ENCODE measurements at regions not wholly inside any gene's neighbourhood (a gene's known extent, or its start where the extent isn't known, plus 50 kb on each side); places are given as distances from the start of the nearest gene placed in this dataset.
A peak's percentile ranks its signal among the peaks of the same experiment; 100 is the strongest.

DNA sequence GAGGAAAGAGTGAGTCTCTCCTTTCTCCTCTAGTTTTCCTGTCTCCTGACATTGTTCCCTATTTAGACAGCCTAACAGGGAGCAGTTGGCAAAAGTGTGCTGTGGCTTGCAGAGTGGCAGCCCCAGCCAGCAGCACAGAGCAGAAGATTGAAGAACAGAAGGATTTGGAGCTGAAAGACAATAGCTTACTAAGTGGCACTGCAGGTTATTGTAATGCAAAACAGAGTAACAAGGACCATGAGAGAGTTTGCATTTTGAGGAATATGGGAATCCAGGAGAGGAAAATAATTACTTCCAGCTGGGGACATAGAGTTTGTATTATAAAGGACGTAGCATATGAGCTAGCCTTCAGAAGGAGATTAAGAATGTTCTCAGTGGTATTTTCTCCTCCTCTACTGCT is 342.4 kb downstream of the AKAIN1 start:
- Histone ChIP-seq H3K27ac (ENCODE audit: low read depth, low read length) (peak overlapping the region; percentile 44; the same call in 1 of the 2 replicates), H3K4me3 (ENCODE audit: low read depth, low read length) (no peak overlapping the region), H3K36me3 (ENCODE audit: control insufficient read depth, insufficient read depth, low read length) (no peaks in the 10 kb centered on the region), H3K4me1 (ENCODE audit: control insufficient read depth, insufficient read depth, low read length) (peaks cover 30% of the 10 kb centered on the region), H3K9ac (ENCODE audit: low read length) (no peak overlapping the region), H3K9me3 (ENCODE audit: control insufficient read depth, insufficient read depth, low read depth, low read length) (no peaks in the 10 kb centered on the region; the same call in 1 of the 2 replicates), H3K27me3 (ENCODE audit: control insufficient read depth, insufficient read depth, low read length) (no peaks in the 10 kb centered on the region)

DNA sequence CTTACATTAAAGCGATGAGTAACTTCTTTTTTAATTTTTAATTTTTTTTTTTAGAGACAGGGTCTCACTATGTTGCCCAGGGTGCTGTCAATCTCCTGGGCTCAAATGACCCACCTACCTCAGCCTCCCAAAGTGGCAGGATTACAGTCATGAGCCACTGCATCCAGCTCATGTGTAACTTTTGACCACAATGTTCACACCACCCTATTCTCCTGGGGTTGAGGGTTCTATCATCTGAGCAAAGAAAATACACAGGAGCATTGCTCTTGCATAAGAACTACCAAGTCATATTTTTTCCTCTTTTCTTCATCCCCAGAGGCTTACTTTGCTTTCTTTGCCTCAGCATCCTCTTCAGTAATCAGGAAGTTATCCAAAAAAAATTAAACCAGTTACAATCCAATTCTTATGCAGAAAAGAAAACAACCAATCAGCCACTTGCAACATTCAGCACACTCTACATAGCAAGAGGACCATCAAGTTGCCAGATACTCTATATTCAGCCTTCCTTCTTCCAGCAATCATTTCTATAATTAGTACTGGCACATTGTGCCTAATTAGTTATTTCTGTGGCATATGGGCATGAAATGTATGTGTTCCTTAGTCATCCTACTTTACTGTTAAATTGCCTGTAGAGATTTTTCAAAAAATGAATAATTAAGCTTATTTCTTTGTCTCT is 345.6 kb downstream of the AKAIN1 start:
- H3K36me3 ChIP-seq (ENCODE audit: control insufficient read depth, insufficient read depth, low read length), result no peaks in the 10 kb centered on the region
- H3K9ac ChIP-seq (ENCODE audit: low read length), result no peak overlapping the region
- H3K27me3 ChIP-seq (ENCODE audit: control insufficient read depth, insufficient read depth, low read length), result no peaks in the 10 kb centered on the region
- no peaks in the 10 kb centered on the region for H3K9me3 ChIP-seq (ENCODE audit: control insufficient read depth, insufficient read depth, low read depth, low read length)
- H3K4me1 ChIP-seq (ENCODE audit: control insufficient read depth, insufficient read depth, low read length), result peaks cover 30% of the 10 kb centered on the region
- H3K4me3 ChIP-seq (ENCODE audit: low read depth, low read length), result no peak overlapping the region
- no peak overlapping the region for H3K27ac ChIP-seq (ENCODE audit: low read depth, low read length)

GRCh38 chr18:4847056-4847455 is 350.0 kb downstream of the AKAIN1 start:
- Histone ChIP-seq H3K27ac (ENCODE audit: low read depth, low read length) (no peak overlapping the region), H3K9me3 (ENCODE audit: control insufficient read depth, insufficient read depth, low read depth, low read length) (no peaks in the 10 kb centered on the region), H3K36me3 (ENCODE audit: control insufficient read depth, insufficient read depth, low read length) (no peaks in the 10 kb centered on the region), H3K27me3 (ENCODE audit: control insufficient read depth, insufficient read depth, low read length) (no peaks in the 10 kb centered on the region), H3K4me1 (ENCODE audit: control insufficient read depth, insufficient read depth, low read length) (no peaks in the 10 kb centered on the region), H3K9ac (ENCODE audit: low read length) (no peak overlapping the region), H3K4me3 (ENCODE audit: low read depth, low read length) (no peak overlapping the region)

DNA sequence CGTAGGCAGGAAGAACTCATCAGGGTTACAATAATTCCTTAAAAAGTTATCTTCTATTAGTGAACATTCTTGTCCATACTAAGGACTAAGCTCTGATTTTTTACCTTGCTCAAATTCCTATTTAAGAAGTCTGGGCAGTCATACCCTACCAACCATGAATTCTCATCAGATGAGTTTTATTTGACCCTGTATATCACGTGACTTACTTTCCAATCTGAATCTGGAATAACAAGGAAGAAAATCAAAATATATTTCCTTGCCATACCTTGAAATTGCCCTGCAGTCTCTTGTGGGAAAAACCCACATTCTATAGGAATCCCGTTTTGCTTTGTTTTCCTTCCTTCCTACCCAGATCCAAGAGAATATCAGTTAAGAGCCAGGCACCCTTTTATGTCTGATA is 352.7 kb downstream of the AKAIN1 start:
- H3K9ac ChIP-seq (ENCODE audit: low read length), result no peak overlapping the region
- no peaks in the 10 kb centered on the region for H3K27me3 ChIP-seq (ENCODE audit: control insufficient read depth, insufficient read depth, low read length)
- no peaks in the 10 kb centered on the region for H3K36me3 ChIP-seq (ENCODE audit: control insufficient read depth, insufficient read depth, low read length)
- peaks cover 4% of the 10 kb centered on the region for H3K4me1 ChIP-seq (ENCODE audit: control insufficient read depth, insufficient read depth, low read length)
- no peak overlapping the region for H3K4me3 ChIP-seq (ENCODE audit: low read depth, low read length)
- H3K9me3 ChIP-seq (ENCODE audit: control insufficient read depth, insufficient read depth, low read depth, low read length), result no peaks in the 10 kb centered on the region
- no peak overlapping the region for H3K27ac ChIP-seq (ENCODE audit: low read depth, low read length)

- Histone ChIP-seq H3K36me3 (ENCODE audit: control insufficient read depth, insufficient read depth, low read length) (no peaks in the 10 kb centered on the region), H3K4me1 (ENCODE audit: control insufficient read depth, insufficient read depth, low read length) (peaks cover 5% of the 10 kb centered on the region), H3K9me3 (ENCODE audit: control insufficient read depth, insufficient read depth, low read depth, low read length) (no peaks in the 10 kb centered on the region), H3K4me3 (ENCODE audit: low read depth, low read length) (no peak overlapping the region), H3K9ac (ENCODE audit: low read length) (no peak overlapping the region), H3K27me3 (ENCODE audit: control insufficient read depth, insufficient read depth, low read length) (no peaks in the 10 kb centered on the region), H3K27ac (ENCODE audit: low read depth, low read length) (no peak overlapping the region)
Measured at GRCh38 chr18:4843771-4844170, 353.3 kb downstream of the AKAIN1 start.

DNA sequence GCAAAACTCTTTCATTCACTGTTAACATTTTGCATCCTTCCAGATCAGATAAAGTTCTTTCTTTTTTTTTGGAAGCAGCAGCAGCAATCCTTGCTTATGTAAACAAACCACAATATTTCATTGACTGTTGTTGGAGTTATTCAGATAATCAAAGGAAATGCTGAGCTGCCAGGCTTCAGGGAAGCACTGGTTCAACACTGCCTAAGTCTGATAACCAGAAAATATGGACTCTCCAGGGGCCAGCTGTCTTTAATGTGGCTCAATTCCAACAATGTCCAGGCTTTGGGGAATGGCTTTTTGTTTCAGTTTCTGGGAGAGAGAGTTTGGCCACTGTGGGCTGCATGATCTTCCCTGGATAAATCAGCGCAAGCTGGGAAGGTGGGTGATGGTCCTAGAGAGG is 354.3 kb downstream of the AKAIN1 start:
- Histone ChIP-seq H3K9ac (ENCODE audit: low read length) (no peak overlapping the region), H3K36me3 (ENCODE audit: control insufficient read depth, insufficient read depth, low read length) (no peaks in the 10 kb centered on the region), H3K4me3 (ENCODE audit: low read depth, low read length) (no peak overlapping the region), H3K27me3 (ENCODE audit: control insufficient read depth, insufficient read depth, low read length) (no peaks in the 10 kb centered on the region), H3K9me3 (ENCODE audit: control insufficient read depth, insufficient read depth, low read depth, low read length) (no peaks in the 10 kb centered on the region), H3K27ac (ENCODE audit: low read depth, low read length) (no peak overlapping the region), H3K4me1 (ENCODE audit: control insufficient read depth, insufficient read depth, low read length) (peaks cover 5% of the 10 kb centered on the region)

- Histone ChIP-seq H3K27ac (ENCODE audit: low read depth, low read length) (no peak overlapping the region), H3K9ac (ENCODE audit: low read length) (no peak overlapping the region), H3K9me3 (ENCODE audit: control insufficient read depth, insufficient read depth, low read depth, low read length) (no peaks in the 10 kb centered on the region), H3K36me3 (ENCODE audit: control insufficient read depth, insufficient read depth, low read length) (no peaks in the 10 kb centered on the region), H3K27me3 (ENCODE audit: control insufficient read depth, insufficient read depth, low read length) (no peaks in the 10 kb centered on the region), H3K4me3 (ENCODE audit: low read depth, low read length) (no peak overlapping the region), H3K4me1 (ENCODE audit: control insufficient read depth, insufficient read depth, low read length) (peaks cover 5% of the 10 kb centered on the region)
Measured at GRCh38 chr18:4842287-4842686, 354.8 kb downstream of the AKAIN1 start.

- H3K27me3 ChIP-seq (ENCODE audit: control insufficient read depth, insufficient read depth, low read length), result no peaks in the 10 kb centered on the region
- no peak overlapping the region for H3K4me3 ChIP-seq (ENCODE audit: low read depth, low read length)
- no peaks in the 10 kb centered on the region for H3K36me3 ChIP-seq (ENCODE audit: control insufficient read depth, insufficient read depth, low read length)
- no peak overlapping the region for H3K9ac ChIP-seq (ENCODE audit: low read length)
- H3K9me3 ChIP-seq (ENCODE audit: control insufficient read depth, insufficient read depth, low read depth, low read length), result no peaks in the 10 kb centered on the region
- H3K27ac ChIP-seq (ENCODE audit: low read depth, low read length), result no peak overlapping the region
- H3K4me1 ChIP-seq (ENCODE audit: control insufficient read depth, insufficient read depth, low read length), result peaks cover 5% of the 10 kb centered on the region
Measured at GRCh38 chr18:4839639-4840038, 357.4 kb downstream of the AKAIN1 start.

DNA sequence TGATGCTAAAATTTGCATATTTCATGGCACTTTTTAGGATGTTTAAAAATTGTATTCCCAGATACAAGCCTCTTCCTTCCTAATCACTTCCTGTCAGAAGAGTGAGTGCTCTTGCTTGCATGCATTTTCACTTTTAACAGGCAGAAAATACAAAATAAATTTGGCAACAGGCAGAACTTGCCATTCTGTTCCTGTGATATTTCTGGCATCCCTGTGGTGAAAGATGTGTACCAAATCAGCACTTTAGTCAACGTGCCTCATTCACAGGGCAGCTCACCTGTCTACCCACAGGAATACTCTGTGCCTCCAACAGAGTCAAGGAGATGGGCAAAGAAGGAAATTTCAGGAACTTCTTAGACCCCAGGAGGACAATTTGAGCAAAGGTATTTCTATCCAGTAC is 360.9 kb downstream of the AKAIN1 start:
- Histone ChIP-seq H3K27ac (ENCODE audit: low read depth, low read length) (no peak overlapping the region), H3K36me3 (ENCODE audit: control insufficient read depth, insufficient read depth, low read length) (no peaks in the 10 kb centered on the region), H3K9ac (ENCODE audit: low read length) (no peak overlapping the region), H3K4me1 (ENCODE audit: control insufficient read depth, insufficient read depth, low read length) (peaks cover 5% of the 10 kb centered on the region), H3K4me3 (ENCODE audit: low read depth, low read length) (no peak overlapping the region), H3K9me3 (ENCODE audit: control insufficient read depth, insufficient read depth, low read depth, low read length) (no peaks in the 10 kb centered on the region), H3K27me3 (ENCODE audit: control insufficient read depth, insufficient read depth, low read length) (no peaks in the 10 kb centered on the region)

GRCh38 chr18:4831791-4832375 is 365.2 kb downstream of the AKAIN1 start:
- no peaks in the 10 kb centered on the region for H3K36me3 ChIP-seq (ENCODE audit: control insufficient read depth, insufficient read depth, low read length)
- H3K9me3 ChIP-seq (ENCODE audit: control insufficient read depth, insufficient read depth, low read depth, low read length), result no peaks in the 10 kb centered on the region
- H3K4me3 ChIP-seq (ENCODE audit: low read depth, low read length), result no peak overlapping the region
- H3K9ac ChIP-seq (ENCODE audit: low read length), result no peak overlapping the region
- no peaks in the 10 kb centered on the region for H3K4me1 ChIP-seq (ENCODE audit: control insufficient read depth, insufficient read depth, low read length)
- H3K27ac ChIP-seq (ENCODE audit: low read depth, low read length), result no peak overlapping the region
- no peaks in the 10 kb centered on the region for H3K27me3 ChIP-seq (ENCODE audit: control insufficient read depth, insufficient read depth, low read length)

DNA sequence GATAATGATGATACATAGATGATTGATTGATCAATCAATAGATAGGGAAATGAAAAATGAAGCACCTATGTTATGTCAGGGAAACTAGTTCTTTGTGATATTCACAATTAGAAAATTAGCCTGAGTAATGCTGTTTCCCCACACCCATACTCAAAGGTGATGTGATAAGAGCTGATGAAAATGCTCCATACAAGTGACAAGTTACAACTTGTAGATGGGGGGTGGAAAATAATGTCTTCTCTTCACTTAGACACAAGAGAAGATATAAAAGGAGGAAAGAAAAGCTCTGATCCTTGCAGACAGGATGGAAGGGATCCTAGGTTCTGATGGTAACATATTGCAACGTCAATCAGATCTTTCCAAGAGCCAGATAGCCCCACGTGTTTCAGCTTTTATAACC is 365.9 kb downstream of the AKAIN1 start:
- Histone ChIP-seq H3K9me3 (ENCODE audit: control insufficient read depth, insufficient read depth, low read depth, low read length) (no peaks in the 10 kb centered on the region), H3K27me3 (ENCODE audit: control insufficient read depth, insufficient read depth, low read length) (no peaks in the 10 kb centered on the region), H3K4me3 (ENCODE audit: low read depth, low read length) (no peak overlapping the region)

More for the DNA sequence above, 365.9 kb downstream of the AKAIN1 start:
- Histone ChIP-seq H3K9ac (ENCODE audit: low read length) (no peak overlapping the region), H3K4me1 (ENCODE audit: control insufficient read depth, insufficient read depth, low read length) (no peaks in the 10 kb centered on the region), H3K36me3 (ENCODE audit: control insufficient read depth, insufficient read depth, low read length) (no peaks in the 10 kb centered on the region), H3K27ac (ENCODE audit: low read depth, low read length) (no peak overlapping the region)
